Umbilical cord (tissue), 1 donor: ENCODE measurements at regions not wholly inside any gene's neighbourhood (a gene's known extent, or its start where the extent isn't known, plus 50 kb on each side); places are given as distances from the start of the nearest gene placed in this dataset.
A peak's percentile ranks its signal among the peaks of the same experiment; 100 is the strongest.
"Not testable (repeated sequence)": the region's sequence is repeated elsewhere in the genome, so short reads cannot be mapped to it uniquely, and the experiment has no call there.

Experiments
- DNase-seq: peaks from one replicate; pipeline ENCODE4 v3.0.0-alpha.2; 2015; ENCODE audit warnings: low spot score

DNA sequence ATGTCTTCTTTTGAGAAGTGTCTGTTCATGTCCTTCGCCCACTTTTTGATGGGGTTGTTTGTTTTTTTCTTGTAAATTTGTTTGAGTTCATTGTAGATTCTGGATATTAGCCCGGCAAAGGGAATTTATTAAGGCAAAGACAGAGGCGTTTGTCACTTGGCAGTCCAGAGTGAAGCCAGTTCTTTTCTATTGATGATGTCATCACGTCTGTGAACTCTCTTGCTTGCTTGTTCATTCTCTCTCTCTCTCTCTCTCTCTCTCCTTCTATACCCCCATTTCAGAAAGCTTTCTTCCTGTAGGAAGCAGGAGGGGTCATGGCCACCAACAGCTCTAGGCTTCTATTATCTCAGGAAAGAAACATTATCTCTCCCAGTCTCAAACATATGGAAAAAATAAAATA lies 291.3 kb downstream of the OMA1 start:
- no peak for DNase-seq

DNA sequence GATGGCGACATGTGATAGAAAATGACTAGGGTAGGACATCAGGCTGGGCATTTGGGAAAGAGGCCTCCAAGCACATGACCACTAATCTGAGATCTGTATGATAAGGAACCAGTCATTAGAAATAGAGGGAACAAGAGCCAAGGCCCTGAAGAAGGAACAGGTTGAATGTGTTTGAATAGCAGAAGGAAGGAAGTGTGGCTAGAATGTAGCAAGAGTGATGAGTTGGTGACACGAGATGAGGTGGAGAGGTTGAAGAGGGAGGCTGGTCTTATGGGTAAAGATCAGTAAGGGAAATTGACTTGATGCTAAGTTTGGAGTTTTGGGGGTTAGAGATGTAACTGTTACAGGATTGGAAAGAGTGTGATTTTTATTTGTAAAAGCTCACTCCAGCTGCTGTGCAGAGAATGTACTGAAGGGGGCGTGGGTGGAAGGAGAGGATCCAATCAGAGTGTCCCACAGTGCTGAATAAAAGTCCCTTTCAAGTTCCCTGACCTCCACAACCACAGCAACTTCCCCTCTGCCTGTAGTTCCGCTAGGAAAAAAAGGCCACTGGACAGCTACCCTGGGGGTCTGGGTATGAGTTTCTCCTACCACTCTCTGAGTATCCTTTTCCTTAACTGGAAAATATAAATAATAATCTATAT lies 295.0 kb downstream of the OMA1 start:
- no peak for DNase-seq

DNA sequence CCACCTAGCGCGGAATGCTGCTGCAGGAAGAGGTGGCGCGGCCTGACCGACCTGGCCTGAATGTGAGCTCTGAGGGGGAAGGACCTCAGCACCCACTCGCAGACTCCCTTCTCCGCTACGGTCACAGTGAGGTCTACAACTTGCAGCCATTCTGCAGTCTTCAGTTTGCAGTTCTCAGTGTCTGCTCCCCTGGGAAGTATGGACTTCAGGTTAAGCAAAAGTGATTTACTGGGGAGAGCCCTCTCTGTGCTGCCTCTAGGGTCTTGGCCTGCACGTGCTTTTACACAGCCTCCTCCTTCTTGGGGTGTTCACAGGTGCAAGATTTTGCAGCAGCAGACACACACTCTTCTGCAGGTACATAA lies 296.0 kb downstream of the OMA1 start:
- no peak for DNase-seq

DNA sequence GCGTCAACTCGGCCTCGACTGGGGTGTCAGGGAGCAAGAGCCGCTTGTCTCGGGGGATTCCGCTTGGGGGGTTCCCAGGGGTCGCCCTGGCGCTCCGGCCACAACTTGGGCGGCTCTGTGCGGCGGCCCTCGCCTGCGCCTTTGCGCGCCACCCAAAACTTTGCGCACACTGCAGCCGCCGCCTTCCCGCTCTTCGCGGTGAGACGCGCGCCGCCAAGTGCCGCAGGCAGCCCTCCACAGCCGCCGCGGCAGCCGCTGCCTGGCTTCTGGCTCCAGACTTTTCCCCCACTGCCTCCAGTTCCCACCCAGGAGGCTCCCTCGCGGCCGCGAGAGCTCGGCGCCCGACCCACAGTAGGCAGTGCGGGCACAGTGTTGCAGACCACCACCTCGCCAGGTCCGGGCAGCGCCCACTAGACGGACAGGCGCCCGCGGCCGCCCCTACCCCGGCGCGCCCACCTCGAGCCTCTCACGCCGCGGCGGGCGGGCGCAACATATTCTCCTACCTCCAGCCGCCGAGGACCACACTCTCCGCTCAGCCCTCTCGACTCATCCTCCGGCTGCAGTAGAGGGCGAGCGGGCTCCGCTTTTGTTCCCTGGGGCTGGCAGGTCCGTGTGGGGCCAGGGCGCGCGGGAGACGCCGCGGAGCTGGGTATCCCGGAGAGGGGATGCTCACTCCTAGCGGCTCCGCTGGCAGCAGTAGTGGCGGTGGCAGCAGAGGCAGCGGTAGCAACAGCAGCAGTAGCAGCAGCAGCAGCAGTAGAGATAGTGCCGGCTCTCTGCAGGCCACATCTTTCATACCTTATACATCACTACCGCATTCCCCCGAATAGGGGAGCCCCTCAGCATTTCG lies 296.6 kb downstream of the OMA1 start:
- DNase-seq, result peak; percentile 44

DNA sequence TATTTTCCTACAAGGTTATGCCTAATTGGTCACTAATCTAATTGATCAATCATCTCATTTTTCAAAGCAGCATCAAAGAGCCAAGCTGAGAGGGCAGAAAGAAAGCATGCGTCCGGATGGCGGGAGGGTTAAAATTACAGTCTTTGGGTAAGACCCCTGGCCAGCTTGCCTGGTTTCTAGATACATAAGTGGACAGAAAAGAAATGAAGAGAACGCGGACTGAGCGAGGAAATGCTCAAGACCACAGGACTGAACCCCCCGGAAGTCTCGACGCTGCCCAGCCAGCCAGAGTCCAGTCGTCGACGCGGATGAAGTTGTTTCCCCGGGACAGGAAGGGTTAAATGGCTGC lies 297.2 kb downstream of the OMA1 start:
- no peak for DNase-seq

DNA sequence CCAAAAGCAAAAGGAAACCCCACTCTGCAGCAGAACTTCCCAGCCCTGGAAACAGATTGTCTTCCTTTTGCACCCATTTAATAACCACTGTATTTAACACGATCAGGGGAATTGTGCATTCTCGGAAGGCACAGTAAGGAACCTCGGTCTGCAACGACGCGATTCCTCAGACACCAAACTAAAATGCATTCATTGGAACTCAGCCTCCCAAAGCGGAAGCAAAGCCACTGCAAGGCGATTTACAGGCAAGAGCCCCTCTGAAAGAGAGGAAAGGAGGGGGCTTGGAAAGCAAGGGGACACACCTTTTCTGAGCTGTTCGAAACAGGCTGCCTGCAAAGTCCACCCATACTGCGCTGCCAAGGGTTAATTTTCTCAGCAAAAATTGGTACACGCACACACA lies 297.7 kb downstream of the OMA1 start:
- no peak for DNase-seq

DNA sequence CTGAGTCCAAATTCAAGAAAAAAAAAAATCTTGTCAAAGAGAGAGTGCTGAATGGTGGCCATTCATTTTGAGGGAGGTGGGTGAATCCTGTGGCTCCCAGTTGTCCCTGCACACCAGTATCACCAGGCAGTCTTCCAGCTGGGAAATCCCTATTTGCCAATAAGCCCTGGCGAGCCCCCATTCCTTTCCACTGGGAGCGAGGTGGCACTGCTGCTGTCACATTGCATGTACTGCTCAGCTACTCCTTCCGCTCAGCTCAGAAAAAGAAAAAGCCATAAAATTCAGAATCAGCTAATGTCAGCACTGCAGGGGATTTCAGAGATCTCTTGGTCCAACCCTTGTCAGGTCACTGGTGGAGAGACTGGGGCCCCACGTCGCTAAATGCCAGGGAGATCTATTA lies 298.5 kb downstream of the OMA1 start:
- DNase-seq, result no peak

DNA sequence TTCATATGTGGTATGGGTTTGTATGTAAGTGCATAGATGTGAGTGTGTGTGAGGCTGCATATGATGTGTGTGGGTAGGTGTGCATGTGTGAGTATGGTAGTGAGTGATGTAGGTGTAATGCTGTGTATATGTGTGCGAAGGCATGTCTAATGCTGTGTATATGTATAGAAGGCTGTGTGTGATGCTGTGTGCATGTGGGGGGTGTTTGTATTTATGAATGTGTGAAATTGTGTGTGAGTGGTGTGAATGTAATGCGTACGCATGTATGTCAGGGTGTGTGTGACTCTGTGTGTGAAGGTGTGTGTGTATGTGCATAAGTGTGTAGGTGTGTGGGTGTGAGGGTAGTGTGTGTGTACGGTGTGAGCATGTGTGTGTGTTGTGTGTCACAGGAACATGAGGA lies 300.0 kb downstream of the OMA1 start:
- no peak for DNase-seq

DNA sequence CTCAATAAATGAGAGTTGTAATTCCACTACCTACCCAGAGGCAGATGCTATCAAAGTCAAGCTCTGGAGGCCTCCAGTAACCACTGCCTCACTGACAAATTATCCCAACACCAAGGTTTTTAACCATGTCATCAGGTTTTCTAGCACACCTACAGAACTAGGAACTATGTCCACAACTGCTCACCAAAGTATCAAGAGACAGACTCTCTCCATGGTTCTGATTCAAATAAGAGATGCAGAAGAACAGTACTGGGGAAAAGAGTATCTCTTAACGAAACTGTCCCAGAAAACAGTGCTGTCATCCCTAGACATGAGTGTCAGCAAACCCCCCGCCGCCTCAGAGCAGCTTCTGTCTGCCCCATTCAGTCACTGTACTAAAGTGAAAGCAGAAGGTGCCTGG lies 301.7 kb downstream of the OMA1 start:
- DNase-seq, result no peak

DNA sequence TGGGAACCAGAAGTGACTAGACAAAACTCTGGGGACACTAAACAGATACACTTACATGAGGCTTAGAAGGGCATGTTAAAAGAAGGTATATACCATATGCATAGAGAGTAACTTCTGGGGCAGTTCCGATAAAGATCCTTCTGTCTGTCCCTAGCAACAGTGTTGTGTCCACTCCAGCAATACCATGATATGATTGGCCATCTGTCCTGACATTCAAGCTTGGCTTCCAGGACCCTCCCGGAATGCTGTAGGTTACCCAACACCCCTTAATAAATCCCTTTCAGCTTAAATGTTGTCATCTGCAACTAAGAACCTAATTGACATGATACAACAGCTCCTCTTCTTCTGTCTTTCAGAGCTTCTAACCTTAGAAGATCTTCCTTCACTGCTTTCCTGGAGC lies 307.7 kb downstream of the OMA1 start:
- DNase-seq, result no peak

DNA sequence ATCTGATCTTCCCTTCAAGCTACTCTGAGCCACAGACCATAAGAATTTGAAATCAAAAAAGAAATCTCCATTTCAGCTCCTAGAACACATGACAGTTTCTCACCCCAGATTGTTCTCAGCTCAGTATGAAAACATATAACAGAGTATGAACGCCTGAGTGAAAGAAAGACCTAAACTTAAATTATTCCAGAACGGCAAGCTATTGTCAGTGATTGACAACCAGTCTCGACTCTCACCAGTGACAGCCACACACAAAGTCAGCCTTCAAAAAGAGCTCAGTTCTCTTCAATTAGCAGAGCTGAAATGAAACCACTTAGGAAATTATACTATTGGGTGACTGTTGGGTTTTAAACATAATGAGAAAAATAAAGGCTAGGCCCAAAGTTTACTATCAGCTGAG lies 312.8 kb downstream of the OMA1 start:
- no peak for DNase-seq

DNA sequence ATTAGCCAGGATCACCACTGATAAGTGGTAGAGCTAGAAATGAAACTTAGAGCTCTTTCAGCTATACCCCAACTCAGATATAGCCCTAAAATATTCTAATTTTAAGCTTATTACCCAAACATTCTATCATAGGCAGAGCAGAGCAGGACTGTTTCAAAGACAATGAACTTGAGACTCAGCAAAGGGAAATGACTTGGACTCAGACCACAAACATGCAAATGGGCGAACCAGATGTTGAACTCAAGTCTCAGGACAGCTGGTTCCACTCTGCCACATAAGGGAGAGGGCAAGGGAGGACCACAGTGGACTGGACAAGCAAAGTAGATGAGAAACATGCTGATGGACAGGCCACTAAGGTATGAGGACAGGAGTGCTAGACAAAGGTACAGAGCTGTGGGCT lies 315.3 kb downstream of the OMA1 start:
- no peak for DNase-seq

DNA sequence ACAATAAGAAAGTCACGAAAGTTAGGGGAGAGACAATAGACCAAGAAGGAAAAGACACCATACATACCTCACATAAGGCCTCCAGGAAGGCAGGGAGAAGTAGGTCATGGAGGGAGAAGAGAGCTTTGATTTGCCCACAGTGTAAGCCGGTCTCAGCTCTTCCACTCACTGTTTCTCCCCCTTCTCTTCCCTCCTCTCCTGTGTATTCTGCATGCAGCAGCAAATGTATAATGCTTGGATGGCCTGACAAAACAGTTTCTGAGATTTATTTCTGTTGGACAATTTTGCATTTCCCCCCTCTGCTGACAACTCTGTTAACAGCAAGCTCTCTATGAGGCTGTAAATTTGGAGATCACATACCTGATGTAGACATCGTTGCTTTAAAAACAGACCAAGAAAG lies 318.9 kb downstream of the OMA1 start:
- DNase-seq, result peak; percentile 11

DNA sequence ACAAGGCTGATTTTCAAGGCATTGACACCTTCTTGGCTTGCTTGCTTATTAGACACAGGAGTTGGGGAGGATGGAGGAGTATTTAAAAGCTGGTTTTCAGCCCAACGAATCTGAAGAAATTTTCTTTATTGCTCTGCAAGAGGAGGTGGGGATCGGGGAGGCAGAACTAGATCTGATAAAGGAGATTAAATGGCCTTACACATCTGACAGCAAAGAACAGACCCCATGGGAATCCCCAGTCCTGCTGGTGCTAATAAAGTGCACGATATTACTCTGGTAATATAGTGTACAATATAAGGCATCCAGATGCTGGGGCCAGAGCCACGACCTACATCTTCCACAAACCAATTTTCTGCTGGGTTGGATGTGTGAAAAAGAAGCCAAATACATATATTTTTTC lies 323.0 kb downstream of the OMA1 start:
- DNase-seq, result no peak

DNA sequence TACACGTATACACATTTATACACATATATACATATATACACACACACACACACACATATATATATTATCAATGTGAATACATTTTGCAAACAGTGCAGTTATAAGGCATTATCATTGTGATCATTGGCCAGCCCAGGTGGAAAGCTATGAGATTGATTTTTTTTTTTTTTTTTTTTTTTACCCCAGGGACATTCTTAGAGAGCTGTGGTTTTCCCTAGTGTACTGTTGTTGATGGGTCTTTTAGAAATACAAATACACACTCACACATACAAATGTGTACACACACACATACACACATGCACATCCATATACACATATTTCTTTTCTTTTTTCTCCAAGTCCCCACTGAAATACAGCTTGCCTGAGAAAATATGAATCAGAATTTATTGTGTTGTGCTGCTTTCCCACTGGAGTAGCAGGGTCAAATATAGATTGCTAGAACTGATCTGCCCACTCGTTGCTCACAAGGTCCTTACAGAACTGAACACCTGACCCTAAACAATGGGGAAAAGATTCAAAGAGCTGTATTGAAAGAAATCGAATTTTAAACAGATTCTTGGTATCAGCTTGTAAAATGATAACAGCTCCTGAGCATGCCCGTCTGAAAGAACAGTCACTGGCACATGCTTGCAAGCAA lies 325.6 kb downstream of the OMA1 start:
- DNase-seq, result no peak

DNA sequence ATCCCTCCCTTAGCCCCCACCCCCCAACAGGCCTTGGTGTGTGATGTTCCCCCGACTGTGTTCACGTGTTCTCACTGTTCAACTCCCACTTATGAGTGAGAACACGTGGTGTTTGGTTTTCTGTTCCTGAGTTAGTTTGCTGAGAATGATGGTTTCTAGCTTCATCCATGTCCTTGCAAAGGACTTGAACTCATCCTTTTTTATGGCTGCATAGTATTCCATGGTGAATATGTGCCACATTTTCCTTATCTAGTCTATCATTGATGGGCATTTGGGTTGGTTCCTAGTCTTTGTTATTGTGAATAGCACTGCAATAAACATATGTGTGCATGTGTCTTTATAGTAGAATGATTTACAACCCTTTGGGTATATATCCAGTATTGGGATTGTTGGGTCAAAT lies 330.4 kb downstream of the OMA1 start:
- DNase-seq, result not testable (repeated sequence)

DNA sequence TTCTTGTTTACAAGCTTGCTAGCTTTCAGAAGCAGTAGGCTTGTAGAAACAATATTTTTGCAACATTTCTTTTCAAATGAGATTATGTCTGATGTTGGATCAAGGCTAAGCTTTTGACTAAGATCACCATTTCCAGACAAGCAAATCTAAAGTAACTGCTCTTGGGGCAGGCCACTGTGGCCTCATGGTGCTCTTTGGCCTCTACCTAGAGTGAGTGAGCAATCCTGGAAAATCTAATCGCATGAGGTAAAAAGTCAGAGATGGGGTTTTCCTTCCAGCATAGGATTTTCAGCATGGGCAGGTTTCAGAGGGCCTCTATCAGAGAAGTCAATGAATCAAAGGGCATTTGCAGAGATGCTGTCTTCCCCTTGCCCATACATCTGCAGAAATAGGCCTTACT lies 331.9 kb downstream of the OMA1 start:
- DNase-seq, result no peak

DNA sequence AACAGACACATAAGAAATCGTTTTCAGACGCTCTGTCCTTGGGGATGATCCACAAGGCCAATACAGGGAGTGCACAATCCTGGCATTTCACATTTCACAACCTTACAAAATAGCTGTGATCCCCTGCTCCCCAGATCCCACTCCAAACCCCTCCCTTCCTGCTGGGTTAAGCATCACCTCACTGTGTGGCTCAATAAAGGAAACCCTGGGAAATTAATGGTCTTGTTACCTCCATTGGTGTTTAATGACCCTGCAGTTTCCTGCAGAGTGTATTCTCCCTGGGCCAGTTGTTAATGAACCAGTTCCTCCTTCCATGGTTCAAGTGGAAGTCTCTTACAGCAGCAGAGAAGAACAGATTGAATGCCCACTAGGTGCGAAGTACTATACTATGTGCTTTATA lies 334.7 kb downstream of the OMA1 start:
- no peak for DNase-seq

DNA sequence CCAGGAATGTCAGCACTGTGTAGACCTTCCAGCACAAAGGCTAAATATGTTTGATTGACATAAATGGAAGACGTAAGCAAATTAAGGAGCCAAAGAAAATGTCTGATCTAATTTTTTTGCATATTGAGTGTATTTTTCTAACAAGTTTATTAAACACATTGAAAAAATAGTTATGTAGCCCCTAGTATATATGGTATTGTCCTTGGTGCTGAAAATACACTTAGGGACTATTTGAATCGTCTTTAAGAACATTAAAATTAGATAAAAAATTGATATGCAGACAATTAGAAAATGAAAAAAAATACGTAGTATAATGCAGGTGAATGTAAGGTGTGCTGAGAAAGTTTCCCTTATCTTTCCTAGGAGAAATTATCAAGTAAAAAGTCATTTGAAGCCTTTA lies 337.0 kb downstream of the OMA1 start:
- DNase-seq, result no peak

DNA sequence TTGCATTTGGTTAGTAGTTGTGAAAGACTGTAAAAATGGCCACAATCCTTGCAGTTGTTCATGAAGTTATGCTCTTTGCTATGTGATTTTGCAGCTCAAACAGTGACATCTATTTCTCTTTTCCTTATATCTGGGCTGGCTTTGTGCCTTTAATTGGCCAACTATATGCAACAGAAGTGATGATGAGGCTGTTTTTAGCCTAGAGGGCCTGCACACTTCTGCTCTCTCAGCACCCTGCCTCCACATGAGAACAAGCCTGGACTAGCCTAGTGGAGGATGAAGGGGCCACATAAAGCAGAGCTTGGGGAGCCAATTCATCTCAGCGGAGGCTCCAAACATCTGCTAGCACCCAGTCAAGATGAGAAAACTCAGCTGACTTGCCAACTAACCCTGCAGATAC lies 339.8 kb downstream of the OMA1 start:
- no peak for DNase-seq

DNA sequence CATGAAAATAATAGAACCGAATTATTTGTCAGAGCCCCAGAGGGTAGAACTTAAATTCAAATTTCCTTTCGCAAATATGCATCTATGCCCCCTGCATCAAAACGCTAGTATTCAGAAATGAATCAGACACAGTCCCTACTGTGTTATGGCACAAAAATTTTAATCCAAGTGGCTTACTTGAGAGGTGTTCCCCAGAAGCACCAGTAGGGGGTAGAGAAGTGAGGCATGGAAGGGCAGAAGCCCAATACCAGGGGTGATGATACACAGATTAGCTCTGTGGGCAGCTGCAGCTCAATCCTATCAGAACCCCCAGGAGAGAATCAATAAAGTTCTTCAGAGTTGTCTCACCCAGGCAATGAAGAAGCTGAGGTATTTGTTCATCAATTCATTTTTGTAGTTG lies 342.2 kb downstream of the OMA1 start:
- no peak for DNase-seq

DNA sequence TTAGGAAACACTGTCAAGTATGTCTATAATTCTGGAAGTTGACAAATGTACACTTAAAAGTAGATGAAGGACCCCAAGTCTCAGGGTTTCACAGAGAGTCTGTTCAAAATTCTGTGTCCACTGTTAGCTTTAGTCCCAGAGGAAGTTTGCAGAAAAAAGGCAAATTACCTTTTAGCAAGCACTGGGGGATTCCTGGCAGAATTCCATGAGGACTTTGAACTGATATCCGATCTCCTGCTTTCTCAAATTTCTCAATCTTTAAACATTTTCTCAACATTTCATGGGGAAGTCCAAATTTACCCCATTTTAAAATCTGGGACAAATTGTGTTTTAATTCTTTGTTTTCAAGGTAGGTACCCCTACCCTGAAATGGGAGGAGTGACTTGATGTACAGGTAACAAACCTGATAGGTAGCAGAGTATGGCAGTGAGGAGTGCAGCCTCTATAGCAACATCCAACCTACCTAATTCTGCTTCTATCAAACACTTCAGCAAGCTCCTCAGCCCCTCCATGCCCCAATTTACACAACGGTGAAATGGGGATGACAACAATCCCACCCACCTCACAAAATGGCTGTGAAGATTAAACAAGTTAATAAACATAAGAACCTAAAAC lies 344.9 kb downstream of the OMA1 start:
- DNase-seq, result no peak

DNA sequence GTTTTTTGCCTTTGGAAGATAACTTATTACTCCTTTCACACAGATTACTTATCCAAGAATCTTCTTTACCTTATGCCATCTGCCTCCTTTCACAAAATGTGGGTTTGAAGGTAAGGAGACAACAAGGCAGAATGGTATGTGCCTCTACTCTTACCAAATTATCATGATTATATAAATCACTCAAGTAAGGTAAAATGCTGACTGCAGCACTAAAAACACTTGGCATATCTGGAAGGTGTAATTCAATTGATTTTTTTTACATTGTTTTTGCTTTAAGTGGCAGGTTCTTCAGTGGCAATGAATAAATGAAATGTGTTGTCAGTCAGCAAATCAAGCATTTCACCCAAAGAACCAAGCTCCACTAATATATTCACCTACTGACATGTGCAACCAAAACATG lies 346.1 kb downstream of the OMA1 start:
- no peak for DNase-seq
